Panc1 (cell line): ENCODE measurements at regions not wholly inside any gene's neighbourhood (a gene's known extent, or its start where the extent isn't known, plus 50 kb on each side); places are given as distances from the start of the nearest gene placed in this dataset.

ENCODE experiments used
- ATAC-seq: fragments of 200-7000 bp; cut with Tn5 transposase; 2 replicates; pipeline ENCODE4 v1.9.1; 2020; ENCODE audit warnings: mild to moderate bottlenecking, moderate library complexity
- BruUV-seq: library from RNA; stranded (reverse); fragments of 400-500 nt; replicated peaks from 2 replicates; lab custom pipeline; 2021; lab: Mats Ljungman, UMichigan
- CTCF ChIA-PET: fragments of 300-600 bp; sonication (Branson Sonifier 250); formaldehyde crosslinking; loops from one replicate; lab custom pipeline; 2022; ENCODE audit warnings: antibody characterized with exemption; lab: Charles Lee
- POLR2A ChIA-PET: fragments of 300-600 bp; sonication (Branson Sonifier 250); formaldehyde crosslinking; loops from one replicate; lab custom pipeline; 2022; ENCODE audit warnings: antibody characterized with exemption; lab: Charles Lee
- DNase-seq: peaks from one replicate; pipeline ENCODE4 v3.0.0-alpha.2; 2010; ENCODE audit warnings: low read depth, low spot score
- H3K27ac ChIP-seq: 2 replicates; pipeline ENCODE4 v1.5.1; 2011; ENCODE audit warnings: mild to moderate bottlenecking, low read length, inconsistent platforms
- H3K27me3 ChIP-seq: fragments of 200-500 bp; sonication (Bioruptor generic); 2 replicates; pipeline ENCODE4 v1.6.0; 2014; ENCODE audit warnings: low read length, inconsistent platforms; ENCODE audit not compliant: control insufficient read depth, insufficient read depth
- H3K36me3 ChIP-seq: fragments of 200-500 bp; sonication (Bioruptor generic); 2 replicates; pipeline ENCODE4 v1.5.1; 2014; ENCODE audit warnings: inconsistent platforms, mild to moderate bottlenecking, low read length, moderate library complexity; ENCODE audit not compliant: control insufficient read depth, insufficient read depth
- H3K4me1 ChIP-seq: 2 replicates; pipeline ENCODE4 v1.5.1; 2011; ENCODE audit warnings: inconsistent platforms, mild to moderate bottlenecking, low read length, moderate library complexity; ENCODE audit not compliant: control insufficient read depth, insufficient read depth
- H3K4me3 ChIP-seq, 2 experiments: 2 replicates each; pipeline ENCODE4 v1.5.1; 2011 to 2012; ENCODE audit warnings: low read depth in 2 of 2, low read length in 2 of 2, mild to moderate bottlenecking in 2 of 2, inconsistent platforms in 1 of 2, moderate library complexity in 1 of 2
- H3K9me3 ChIP-seq: fragments of 200-500 bp; sonication (Bioruptor generic); 2 replicates; pipeline ENCODE4 v1.5.1; 2014; ENCODE audit warnings: low read depth, mild to moderate bottlenecking, inconsistent platforms, low read length, moderate library complexity; ENCODE audit not compliant: control insufficient read depth, insufficient read depth
- CTCF ChIP-seq: fragments of 450-650 bp; IDR thresholded peaks from 2 replicates; pipeline ENCODE4 v1.5.1; 2017; ENCODE audit warnings: mild to moderate bottlenecking
- POLR2AphosphoS5 ChIP-seq: IDR thresholded peaks from 2 replicates; pipeline ENCODE4 v1.6.1; 2012; ENCODE audit warnings: mild to moderate bottlenecking, low read depth, low read length, moderate library complexity
- REST ChIP-seq, 2 experiments: IDR thresholded peaks; 2 replicates each; pipeline ENCODE4 v1.6.1; 2011 to 2012; ENCODE audit warnings: low read depth in 2 of 2, control low read depth in 1 of 2, low read length in 1 of 2, mild to moderate bottlenecking in 1 of 2, moderate library complexity in 1 of 2; ENCODE audit not compliant: insufficient read depth in 1 of 2
- SIN3A ChIP-seq: IDR thresholded peaks from 2 replicates; pipeline ENCODE4 v1.6.1; 2012; ENCODE audit warnings: low read depth, mild to moderate bottlenecking, low read length, moderate library complexity, borderline replicate concordance; ENCODE audit not compliant: insufficient read depth
- TCF7L2 ChIP-seq: IDR thresholded peaks from 2 replicates; pipeline ENCODE4 v1.6.1; 2011; ENCODE audit warnings: mild to moderate bottlenecking, low read depth, low read length, inconsistent platforms
- in situ Hi-C: cut with HindIII; loops from 2 replicates; pipeline ENCODE4 v1.10.0; 2016; ENCODE audit warnings: low sequenced_read_pairs, low pct_unique_long_range_greater_than_20kb
- intact Hi-C: fragments of 100-400 bp; cut with micrococcal nuclease; formaldehyde crosslinking; loops from one replicate; pipeline ENCODE4 v1.10.0; 2022; ENCODE audit not compliant: unreplicated experiment

- POLR2A ChIA-PET = no interaction called here
- intact Hi-C loops = no loop called here
- ATAC-seq = no peak
Observed at GRCh38 chr19:28485292-28485691, 727.7 kb downstream of the UQCRFS1 start.

GRCh38 chr19:28483197-28483596, 729.8 kb downstream of the UQCRFS1 start:
- ChIA-PET POLR2A (no interaction called here), CTCF (no interaction called here)
- no TSS peak for BruUV-seq
- ATAC-seq (no peak), DNase-seq (no peak)
- in situ Hi-C loops (no loop called here), intact Hi-C loops (no loop called here)
- no peak for TF ChIP-seq CTCF
- TF ChIP-seq TCF7L2 = no peak
- no peak for TF ChIP-seq REST (IDR thresholded peaks at IDR 0.05; ENCODE audit: insufficient read depth in 1 of 2, low read depth in 2 of 2, low read length in 1 of 2)
- no peak for TF ChIP-seq POLR2AphosphoS5
- no peak for TF ChIP-seq SIN3A
- H3K4me1 ChIP-seq = no peaks in the 10 kb centered on the region
- no peaks in the 10 kb centered on the region for H3K36me3 ChIP-seq
- no peaks in the 10 kb centered on the region for H3K9me3 ChIP-seq
- no peak overlapping the region for H3K4me3 ChIP-seq
- no peak overlapping the region for H3K27ac ChIP-seq
- H3K27me3 ChIP-seq = no peaks in the 10 kb centered on the region

More at GRCh38 chr19:28485292-28485691, 727.7 kb downstream of the UQCRFS1 start:
- CTCF ChIA-PET = no interaction called here
- no peak overlapping the region for H3K4me3 ChIP-seq
- no peak overlapping the region for H3K27ac ChIP-seq
- in situ Hi-C loops = no loop called here
- H3K36me3 ChIP-seq = no peaks in the 10 kb centered on the region
- no peaks in the 10 kb centered on the region for H3K27me3 ChIP-seq
- BruUV-seq = no TSS peak
- H3K9me3 ChIP-seq = no peaks in the 10 kb centered on the region
- TF ChIP-seq CTCF (no peak), TCF7L2 (no peak), SIN3A (no peak), POLR2AphosphoS5 (no peak)
- no peak for DNase-seq
- no peaks in the 10 kb centered on the region for H3K4me1 ChIP-seq
